GM12874 (cell line): ENCODE measurements at regions not wholly inside any gene's neighbourhood (a gene's known extent, or its start where the extent isn't known, plus 50 kb on each side); places are given as distances from the start of the nearest gene placed in this dataset.

ENCODE experiments used
- TF ChIP-seq, protein P1 (sequence below): IDR thresholded peaks from 2 replicates; pipeline ENCODE4 v1.5.1; 2011; ENCODE audit warnings: low read depth, mild to moderate bottlenecking, control low read depth, low read length, moderate library complexity; ENCODE audit not compliant: insufficient read depth

DNA sequence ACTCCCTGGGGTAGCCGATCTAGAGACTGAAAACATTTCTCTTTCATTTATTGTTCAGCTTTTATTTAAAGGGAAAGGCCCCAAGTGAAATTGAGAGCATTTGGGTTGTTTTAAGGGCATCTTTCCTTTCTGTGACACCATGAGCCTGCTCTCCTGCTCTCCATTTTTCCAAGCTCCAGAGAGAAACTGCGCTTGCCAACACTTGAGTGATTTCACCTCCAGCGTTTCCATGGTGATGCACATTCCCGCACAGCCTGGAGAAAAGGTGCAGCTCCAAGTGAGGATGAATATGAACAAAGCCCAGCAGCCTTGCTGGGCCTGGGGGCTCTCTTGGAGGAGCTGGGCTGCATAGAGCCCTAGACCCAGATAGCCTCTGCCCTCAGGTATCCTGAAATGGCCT is 159.2 kb upstream of the PPP2R3A start:
- TF ChIP-seq, protein P1, sequence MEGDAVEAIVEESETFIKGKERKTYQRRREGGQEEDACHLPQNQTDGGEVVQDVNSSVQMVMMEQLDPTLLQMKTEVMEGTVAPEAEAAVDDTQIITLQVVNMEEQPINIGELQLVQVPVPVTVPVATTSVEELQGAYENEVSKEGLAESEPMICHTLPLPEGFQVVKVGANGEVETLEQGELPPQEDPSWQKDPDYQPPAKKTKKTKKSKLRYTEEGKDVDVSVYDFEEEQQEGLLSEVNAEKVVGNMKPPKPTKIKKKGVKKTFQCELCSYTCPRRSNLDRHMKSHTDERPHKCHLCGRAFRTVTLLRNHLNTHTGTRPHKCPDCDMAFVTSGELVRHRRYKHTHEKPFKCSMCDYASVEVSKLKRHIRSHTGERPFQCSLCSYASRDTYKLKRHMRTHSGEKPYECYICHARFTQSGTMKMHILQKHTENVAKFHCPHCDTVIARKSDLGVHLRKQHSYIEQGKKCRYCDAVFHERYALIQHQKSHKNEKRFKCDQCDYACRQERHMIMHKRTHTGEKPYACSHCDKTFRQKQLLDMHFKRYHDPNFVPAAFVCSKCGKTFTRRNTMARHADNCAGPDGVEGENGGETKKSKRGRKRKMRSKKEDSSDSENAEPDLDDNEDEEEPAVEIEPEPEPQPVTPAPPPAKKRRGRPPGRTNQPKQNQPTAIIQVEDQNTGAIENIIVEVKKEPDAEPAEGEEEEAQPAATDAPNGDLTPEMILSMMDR: no peak

DNA sequence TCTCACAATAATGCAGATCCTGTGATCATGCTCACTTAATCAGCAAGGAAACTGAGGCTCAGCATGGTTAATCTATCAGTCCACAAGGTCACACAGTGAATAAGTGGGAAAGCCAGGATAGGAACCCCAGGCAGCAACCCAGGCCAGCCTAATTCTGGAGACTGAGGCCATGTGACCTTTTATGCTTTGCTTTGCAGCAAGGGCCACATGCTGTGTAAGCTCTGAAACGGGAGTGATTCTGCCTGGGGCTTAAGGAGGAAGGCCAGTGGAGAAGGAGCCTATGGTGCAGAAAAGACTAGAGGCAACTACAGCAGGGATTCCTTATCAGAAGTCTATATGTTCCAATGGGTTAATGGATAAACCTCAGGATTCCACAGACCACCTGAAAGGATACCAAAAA is 157.6 kb upstream of the PPP2R3A start:
- TF ChIP-seq, protein P1: no peak

DNA sequence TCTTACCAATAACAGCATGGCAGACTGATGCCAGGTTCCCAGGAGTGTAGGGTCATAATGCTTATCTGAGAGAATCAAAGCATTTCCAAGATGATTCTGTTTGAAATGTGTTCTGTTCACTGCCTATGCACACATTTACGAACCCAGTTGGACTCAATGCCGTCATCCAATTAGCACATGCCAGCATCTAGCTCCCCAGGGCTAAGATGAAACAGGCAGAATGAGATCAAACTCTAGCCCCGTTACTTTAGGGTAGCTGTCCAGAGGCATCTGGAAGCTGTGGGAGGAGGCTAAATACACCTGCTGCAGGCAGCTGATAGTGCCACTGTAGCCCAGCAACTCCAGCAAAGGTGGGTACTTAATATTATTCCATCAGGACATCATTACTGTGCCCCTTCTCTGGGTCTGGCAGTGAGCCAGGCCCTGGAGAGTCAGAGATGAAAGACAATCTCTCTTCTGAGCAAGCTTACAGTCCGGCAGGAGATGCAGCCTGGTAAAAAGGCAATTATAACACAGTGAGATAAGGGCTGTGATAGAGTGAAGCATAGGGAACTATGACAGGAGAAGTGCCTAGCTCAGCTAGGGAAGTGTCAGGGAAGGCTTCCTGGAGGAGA is 156.4 kb upstream of the PPP2R3A start:
- TF ChIP-seq, protein P1: no peak

DNA sequence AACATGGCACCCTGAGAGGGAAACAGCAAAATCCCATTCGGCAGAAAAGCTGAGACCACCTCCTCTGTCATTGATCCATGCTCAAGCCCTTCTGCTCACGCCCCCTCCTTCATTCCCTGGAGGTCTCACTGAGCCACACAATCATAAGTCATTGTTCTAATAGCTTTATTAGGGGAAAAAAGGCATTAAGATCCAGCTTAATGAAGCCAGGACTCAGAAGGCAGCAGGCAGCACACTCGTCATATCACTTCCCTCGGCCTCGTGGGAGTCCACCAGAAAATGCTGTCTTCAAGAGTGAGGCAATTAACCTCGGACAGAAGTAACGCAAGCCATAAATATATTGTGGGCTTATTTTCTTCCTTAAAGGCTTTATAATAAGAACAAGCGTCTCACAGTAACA is 153.9 kb upstream of the PPP2R3A start:
- TF ChIP-seq, protein P1: no peak

DNA sequence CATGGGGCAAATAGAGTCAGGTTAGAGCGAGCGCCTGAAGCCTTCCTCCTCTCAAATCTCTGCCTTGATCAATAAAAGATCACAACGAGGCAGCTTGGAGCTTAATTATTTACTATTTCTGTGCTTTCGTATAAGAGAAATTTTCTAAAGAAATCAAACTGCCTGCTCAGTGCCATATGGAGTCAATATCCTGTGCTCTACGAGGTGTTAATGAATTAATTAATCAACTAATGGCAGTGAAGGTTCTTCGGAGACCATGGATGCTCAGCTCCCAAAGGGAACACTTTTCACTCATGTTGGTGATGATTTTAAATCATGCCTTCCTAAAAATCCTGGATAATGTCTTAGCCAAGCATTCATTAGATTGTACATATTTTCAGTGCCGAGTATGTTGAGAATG is 153.5 kb upstream of the PPP2R3A start:
- TF ChIP-seq, protein P1: no peak

DNA sequence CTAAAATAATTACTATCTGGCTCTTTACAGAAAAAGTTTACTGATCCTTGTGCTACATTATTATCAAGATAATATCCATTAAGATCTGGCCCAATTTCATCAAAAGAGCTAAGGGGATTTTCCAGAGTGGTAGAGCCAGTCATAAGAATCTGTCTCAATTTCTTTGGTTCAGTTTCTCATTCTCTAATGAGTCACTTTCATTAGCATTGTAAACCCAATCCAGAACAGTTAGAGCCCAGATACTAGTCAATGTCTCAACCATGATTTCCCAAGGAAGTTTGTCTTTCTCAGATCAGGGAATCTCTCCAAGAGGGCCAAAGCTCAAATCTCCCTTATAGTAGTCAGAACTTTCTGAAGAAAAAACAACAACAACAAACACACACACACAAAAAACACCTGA is 131.1 kb upstream of the PPP2R3A start:
- TF ChIP-seq, protein P1: no peak

DNA sequence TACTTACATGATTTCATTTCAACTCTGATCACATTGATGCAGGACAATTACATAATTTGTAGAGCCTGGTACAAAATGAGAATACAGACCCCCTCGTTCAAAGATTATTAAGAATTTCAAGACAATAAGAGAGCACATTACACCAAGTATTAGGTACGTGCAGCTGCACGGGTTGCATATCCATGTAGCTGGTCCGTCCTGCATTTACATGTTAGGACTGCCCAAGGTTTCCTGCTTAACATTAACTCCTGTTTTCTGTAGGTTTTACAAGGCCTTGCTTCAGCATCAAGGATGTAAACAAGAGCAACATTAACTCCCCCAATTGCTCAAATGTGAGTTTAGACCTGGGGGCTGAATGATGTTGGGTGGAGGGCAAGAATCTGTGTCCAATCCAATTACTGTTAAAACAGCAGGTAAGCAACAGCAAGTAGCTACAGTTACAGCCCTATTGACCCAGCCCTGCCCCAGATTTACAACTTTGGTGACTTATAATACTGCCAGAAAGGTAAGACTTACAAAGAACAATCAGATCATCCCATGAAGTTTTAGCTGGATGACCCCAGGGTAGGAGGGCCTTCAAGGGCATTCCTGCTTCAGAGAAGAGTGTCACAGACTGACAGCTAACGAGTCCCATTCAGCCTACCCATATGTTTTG is 127.4 kb upstream of the PPP2R3A start:
- TF ChIP-seq, protein P1: no peak
